K562 (cell line): ENCODE measurements at regions not wholly inside any gene's neighbourhood (a gene's known extent, or its start where the extent isn't known, plus 50 kb on each side); places are given as distances from the start of the nearest gene placed in this dataset.
A peak's percentile ranks its signal among the peaks of the same experiment; 100 is the strongest.

Source experiments
- ATAC-seq: fragments of 200-7000 bp; cut with Tn5 transposase; 3 replicates; pipeline ENCODE4 v1.9.1; 2020; ENCODE audit warnings: moderate library complexity
- BruUV-seq: library from RNA; stranded (reverse); fragments of 400-500 nt; replicated peaks from 2 replicates; lab custom pipeline; 2021; lab: Mats Ljungman, UMichigan
- CTCF ChIA-PET: fragments of 300-600 bp; formaldehyde crosslinking; extraction: SDS; loops from one replicate; lab custom pipeline; 2021; ENCODE audit warnings: low intra/inter-chr PET ratio; lab: Yijun Ruan, JAX
- POLR2A ChIA-PET: fragments of 300-600, 350-650 bp; sonication (Branson Sonifier 250); formaldehyde crosslinking; extraction: SDS; loops from one replicate; lab custom pipeline; 2021; ENCODE audit warnings: antibody characterized with exemption, inconsistent platforms; lab: Yijun Ruan, JAX
- DNase-seq, 4 experiments: peaks; one replicate each; pipeline versions ENCODE4 v3.0.0 to v3.0.0-alpha.2; 2011 to 2018; ENCODE audit warnings: low spot score in 3 of 4, mixed read lengths in 3 of 4; ENCODE audit errors: extremely low read depth in 1 of 4
- FAIRE-seq: peaks from 2 replicates; lab custom pipeline; 2011; peaks lifted over from hg19 to GRCh38; lab: Jason Lieb, UNC
- H2AFZ ChIP-seq: 2 replicates; pipeline ENCODE4 v1.6.0; 2011; ENCODE audit warnings: low read depth, low read length, control low read depth, inconsistent platforms
- H3K27ac ChIP-seq: fragments of 200-600 bp; 3 replicates; pipeline ENCODE4 v1.8.0; 2011; ENCODE audit warnings: low read depth, mild to moderate bottlenecking, control low read depth, inconsistent platforms, low read length, moderate library complexity, mixed read lengths; ENCODE audit errors: extremely low read depth
- H3K27me3 ChIP-seq, 2 experiments: fragments of 300-600 bp in 1 of 2; 2 replicates in 1 of 2; 3 replicates in 1 of 2; pipeline versions ENCODE4 v1.6.0 to v1.8.0; 2011; ENCODE audit warnings: inconsistent platforms in 2 of 2, low read length in 2 of 2, mild to moderate bottlenecking in 1 of 2, mixed read lengths in 1 of 2, moderate library complexity in 1 of 2; ENCODE audit not compliant: control insufficient read depth in 2 of 2, insufficient read depth in 2 of 2
- H3K36me3 ChIP-seq: fragments of 300-600 bp; 3 replicates; pipeline ENCODE4 v1.8.0; 2011; ENCODE audit warnings: mild to moderate bottlenecking, low read length, inconsistent platforms; ENCODE audit not compliant: control insufficient read depth, insufficient read depth
- H3K4me1 ChIP-seq, 2 experiments: fragments of 200-600 bp in 1 of 2; replicated peaks in 1 of 2; 2 replicates in 1 of 2; 3 replicates in 1 of 2; pipeline versions ENCODE4 v1.5.1 to v1.8.0; 2011; ENCODE audit warnings: inconsistent platforms in 2 of 2, low read length in 2 of 2, mild to moderate bottlenecking in 1 of 2, mixed read lengths in 1 of 2, moderate library complexity in 1 of 2; ENCODE audit not compliant: control insufficient read depth in 2 of 2, insufficient read depth in 2 of 2
- H3K4me2 ChIP-seq: 2 replicates; pipeline ENCODE4 v1.6.1; 2011; ENCODE audit warnings: low read length, control low read depth, inconsistent platforms, mixed read lengths; ENCODE audit not compliant: insufficient read depth
- H3K4me3 ChIP-seq: fragments of 200-600 bp; sonication (generic), shearing (Covaris generic); 2 replicates; pipeline ENCODE4 v1.5.1; 2016; ENCODE audit warnings: control low read depth, inconsistent platforms
- H3K79me2 ChIP-seq: fragments of 200-600 bp; 3 replicates; pipeline ENCODE4 v1.8.0; 2011; ENCODE audit warnings: low read length, inconsistent platforms; ENCODE audit not compliant: control insufficient read depth, insufficient read depth
- H3K9ac ChIP-seq, 2 experiments: 2 replicates each; pipeline versions ENCODE4 v1.6.0 to v1.6.1; 2011; ENCODE audit warnings: low read depth in 2 of 2, low read length in 2 of 2, control low read depth in 1 of 2, inconsistent platforms in 1 of 2, mild to moderate bottlenecking in 1 of 2, mixed read lengths in 1 of 2; ENCODE audit not compliant: insufficient read depth in 1 of 2
- H3K9me1 ChIP-seq: one replicate; pipeline ENCODE4 v1.6.0; 2011; ENCODE audit warnings: inconsistent platforms, mild to moderate bottlenecking, low read length, moderate library complexity; ENCODE audit not compliant: control insufficient read depth, insufficient read depth
- H3K9me3 ChIP-seq: replicated peaks from 2 replicates; pipeline ENCODE4 v1.5.1; 2011; ENCODE audit warnings: low read depth, low read length, inconsistent platforms; ENCODE audit not compliant: control insufficient read depth, insufficient read depth
- H4K20me1 ChIP-seq: replicated peaks from 2 replicates; pipeline ENCODE4 v1.6.1; 2011; ENCODE audit warnings: low read length, inconsistent platforms, mixed read lengths; ENCODE audit not compliant: control insufficient read depth, insufficient read depth
- CREB3 ChIP-seq: fragments of 450-650 bp; conservative IDR thresholded peaks from 2 replicates; pipeline ENCODE4 v1.6.1; 2016; ENCODE audit warnings: missing genetic modification characterization, low read depth, mild to moderate bottlenecking, missing compliant biosample characterization, moderate library complexity
- KDM1A ChIP-seq, 2 experiments: fragments of 450-650 bp; IDR thresholded peaks; 2 replicates each; pipeline ENCODE4 v1.6.1; 2016; ENCODE audit warnings: mild to moderate bottlenecking in 2 of 2
- whole genome bisulfite sequencing: fragments of 100-300 bp; shearing (Covaris generic); methylation state at CpG from one replicate; pipeline ENCODE4 v1.1.6; 2016; ENCODE audit warnings: low coverage, mixed read lengths; ENCODE audit not compliant: insufficient coverage; ENCODE audit errors: missing lambda C conversion rate; 5-methylcytosine and 5-hydroxymethylcytosine counted together
- in situ Hi-C: fragments of 300-500 bp; cut with MboI; formaldehyde crosslinking; loops from 4 replicates; pipeline ENCODE4 v1.15.0; 2018; ENCODE audit warnings: inconsistent platforms, mixed read lengths
- intact Hi-C: fragments of 100-400 bp; cut with micrococcal nuclease; formaldehyde crosslinking; loops from 2 replicates; pipeline ENCODE4 v1.14.2; 2022

GRCh38 chr16:8403978-8404749 is 186.1 kb downstream of the TMEM114 start:
- no peak for FAIRE-seq
- BruUV-seq = no TSS peak
- in situ Hi-C loops (no loop called here), intact Hi-C loops (no loop called here)
- Histone ChIP-seq H3K4me2 (no peak overlapping the region), H3K4me3 (no peak overlapping the region), H4K20me1 (no peaks in the 10 kb centered on the region), H3K9me3 (no peaks in the 10 kb centered on the region), H2AFZ (no peak overlapping the region), H3K36me3 (no peaks in the 10 kb centered on the region), H3K79me2 (no peaks in the 10 kb centered on the region), H3K9ac (no peak overlapping the region), H3K27me3 (no peaks in the 10 kb centered on the region; a peak in 1 of 5 replicates), H3K27ac (no peak overlapping the region), H3K4me1 (no peaks in the 10 kb centered on the region), H3K9me1 (no peaks in the 10 kb centered on the region)
- CTCF ChIA-PET = no interaction called here
- peak in 1 of 2 experiments; percentile 55; a peak in 1 of 4 replicates for TF ChIP-seq KDM1A (IDR thresholded peaks at IDR 0.05)
- TF ChIP-seq CREB3 (tag) = no peak
- WGBS = 0% methylated on average over 13 of the region's 13 CpGs
- no peak for ATAC-seq
- DNase-seq = no peak
- POLR2A ChIA-PET = no interaction called here
